ENCODE measurements at regions not wholly inside any gene's neighbourhood (a gene's known extent, or its start where the extent isn't known, plus 50 kb on each side); places are given as distances from the start of the nearest gene placed in this dataset.
"Not testable (repeated sequence)": the region's sequence is repeated elsewhere in the genome, so short reads cannot be mapped to it uniquely, and the experiment has no call there.

- TF ChIP-seq POLR2A, CTCF (IDR thresholded peaks at IDR 0.05): not testable (repeated sequence)
Observed at GRCh38 chr3:6704817-6705216, 156.1 kb upstream of the GRM7 start.
